ENCODE measurements at regions not wholly inside any gene's neighbourhood (a gene's known extent, or its start where the extent isn't known, plus 50 kb on each side); places are given as distances from the start of the nearest gene placed in this dataset.

DNA sequence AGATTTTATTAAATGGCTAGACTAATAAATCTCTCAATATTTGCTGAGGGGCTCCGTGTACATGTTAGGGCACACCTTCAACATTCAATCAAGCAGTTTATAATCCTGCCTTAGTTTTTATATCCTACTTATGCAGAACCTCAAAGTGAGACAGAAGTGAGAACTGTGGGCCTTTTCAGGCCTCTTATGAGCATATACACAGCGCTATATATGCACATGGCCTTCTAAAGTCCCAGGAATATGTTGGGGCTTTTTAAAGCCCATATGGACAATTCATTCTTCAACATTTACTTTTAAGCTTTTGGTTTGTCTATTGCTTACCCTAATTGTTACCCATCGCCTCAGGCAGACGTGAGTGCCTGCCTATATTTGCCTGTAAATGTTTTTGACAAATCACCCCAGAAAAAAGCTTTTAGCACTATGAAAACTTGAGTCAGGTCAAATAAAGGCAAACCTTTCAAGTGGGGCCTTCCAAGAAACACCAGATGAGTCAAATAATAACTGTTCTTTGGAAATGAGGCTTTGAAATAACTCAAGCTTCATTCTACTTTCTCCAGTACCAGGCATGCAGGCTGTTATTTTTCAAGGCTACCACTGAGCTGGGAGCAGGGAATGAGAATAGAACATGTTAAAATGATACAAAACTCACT is 58.2 kb downstream of the ESM1 start:
- H2AFZ ChIP-seq (ENCODE audit: low read length): no peak overlapping the region
- H3K9me3 ChIP-seq (ENCODE audit: control insufficient read depth, insufficient read depth, low read depth, low read length): no peaks in the 10 kb centered on the region
- no peaks in the 10 kb centered on the region for H3K4me1 ChIP-seq (ENCODE audit: control insufficient read depth, extremely low read depth, insufficient read depth, low read length)
- no peak for DNase-seq (ENCODE audit: low read depth in 2 of 2)
- no peak overlapping the region for H3K9ac ChIP-seq (ENCODE audit: insufficient read depth, low read length)
- no peak overlapping the region for H3K4me2 ChIP-seq (ENCODE audit: extremely low read depth, insufficient read depth, low read length)
- no peaks in the 10 kb centered on the region for H3K36me3 ChIP-seq (ENCODE audit: control insufficient read depth, insufficient read depth, low read length)
- no peak overlapping the region for H3K4me3 ChIP-seq (replicated peaks in 1 of 4; ENCODE audit: control extremely low read depth in 1 of 4, insufficient read depth in 1 of 4, low read depth in 3 of 4, low read length in 4 of 4)
- TF ChIP-seq, protein P1, sequence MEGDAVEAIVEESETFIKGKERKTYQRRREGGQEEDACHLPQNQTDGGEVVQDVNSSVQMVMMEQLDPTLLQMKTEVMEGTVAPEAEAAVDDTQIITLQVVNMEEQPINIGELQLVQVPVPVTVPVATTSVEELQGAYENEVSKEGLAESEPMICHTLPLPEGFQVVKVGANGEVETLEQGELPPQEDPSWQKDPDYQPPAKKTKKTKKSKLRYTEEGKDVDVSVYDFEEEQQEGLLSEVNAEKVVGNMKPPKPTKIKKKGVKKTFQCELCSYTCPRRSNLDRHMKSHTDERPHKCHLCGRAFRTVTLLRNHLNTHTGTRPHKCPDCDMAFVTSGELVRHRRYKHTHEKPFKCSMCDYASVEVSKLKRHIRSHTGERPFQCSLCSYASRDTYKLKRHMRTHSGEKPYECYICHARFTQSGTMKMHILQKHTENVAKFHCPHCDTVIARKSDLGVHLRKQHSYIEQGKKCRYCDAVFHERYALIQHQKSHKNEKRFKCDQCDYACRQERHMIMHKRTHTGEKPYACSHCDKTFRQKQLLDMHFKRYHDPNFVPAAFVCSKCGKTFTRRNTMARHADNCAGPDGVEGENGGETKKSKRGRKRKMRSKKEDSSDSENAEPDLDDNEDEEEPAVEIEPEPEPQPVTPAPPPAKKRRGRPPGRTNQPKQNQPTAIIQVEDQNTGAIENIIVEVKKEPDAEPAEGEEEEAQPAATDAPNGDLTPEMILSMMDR (conservative IDR thresholded peaks at IDR 0.05 in 1 of 2, IDR thresholded peaks at IDR 0.05 in 1 of 2; ENCODE audit: low read depth in 1 of 2, low read length in 2 of 2): no peak
- no peak for TF ChIP-seq EZH2 (IDR thresholded peaks at IDR 0.05; ENCODE audit: low read length, missing control alignments)
- no peak overlapping the region for H3K27ac ChIP-seq (ENCODE audit: insufficient read depth, low read length)
- H4K20me1 ChIP-seq (ENCODE audit: control insufficient read depth, extremely low read depth, insufficient read depth, low read length): no peaks in the 10 kb centered on the region
- H3K79me2 ChIP-seq (ENCODE audit: control insufficient read depth, insufficient read depth, low read length): no peaks in the 10 kb centered on the region
- H3K27me3 ChIP-seq (ENCODE audit: control insufficient read depth, insufficient read depth, low read length): peaks cover 15% of the 10 kb centered on the region

DNA sequence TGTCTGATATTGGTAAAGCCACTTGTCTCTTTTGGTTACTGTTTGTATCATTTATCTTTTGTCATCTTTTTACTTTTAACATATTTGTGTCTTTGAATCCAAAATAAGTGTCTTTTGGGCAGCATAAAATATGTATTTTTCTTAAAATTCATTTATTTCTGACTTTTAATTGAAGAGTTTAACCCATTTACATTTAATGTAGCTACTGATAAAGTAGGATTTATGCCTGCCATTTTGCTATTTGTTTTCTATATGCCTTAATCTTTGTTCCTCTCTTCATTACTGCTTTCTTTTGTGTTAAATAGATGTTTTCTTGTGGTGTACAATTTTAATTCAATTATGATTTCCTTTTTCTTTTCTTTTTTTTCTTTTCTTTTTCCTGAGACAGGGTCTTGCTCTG is 60.9 kb downstream of the ESM1 start:
- no peaks in the 10 kb centered on the region for H3K36me3 ChIP-seq (ENCODE audit: control insufficient read depth, insufficient read depth, low read length)
- H2AFZ ChIP-seq (ENCODE audit: low read length): no peak overlapping the region
- no peak overlapping the region for H3K9ac ChIP-seq (ENCODE audit: insufficient read depth, low read length)
- H3K9me3 ChIP-seq (ENCODE audit: control insufficient read depth, insufficient read depth, low read depth, low read length): no peaks in the 10 kb centered on the region
- H3K4me3 ChIP-seq (replicated peaks in 1 of 4; ENCODE audit: control extremely low read depth in 1 of 4, insufficient read depth in 1 of 4, low read depth in 3 of 4, low read length in 4 of 4): no peak overlapping the region
- H4K20me1 ChIP-seq (ENCODE audit: control insufficient read depth, extremely low read depth, insufficient read depth, low read length): no peaks in the 10 kb centered on the region
- H3K4me2 ChIP-seq (ENCODE audit: extremely low read depth, insufficient read depth, low read length): no peak overlapping the region
- H3K4me1 ChIP-seq (ENCODE audit: control insufficient read depth, extremely low read depth, insufficient read depth, low read length): no peaks in the 10 kb centered on the region
- no peak for DNase-seq (ENCODE audit: low read depth in 2 of 2)
- H3K27ac ChIP-seq (ENCODE audit: insufficient read depth, low read length): no peak overlapping the region
- H3K27me3 ChIP-seq (ENCODE audit: control insufficient read depth, insufficient read depth, low read length): no peaks in the 10 kb centered on the region
- H3K79me2 ChIP-seq (ENCODE audit: control insufficient read depth, insufficient read depth, low read length): no peaks in the 10 kb centered on the region
- TF ChIP-seq, protein P1 (conservative IDR thresholded peaks at IDR 0.05 in 1 of 2, IDR thresholded peaks at IDR 0.05 in 1 of 2; ENCODE audit: low read depth in 1 of 2, low read length in 2 of 2): no peak
- TF ChIP-seq EZH2 (IDR thresholded peaks at IDR 0.05; ENCODE audit: low read length, missing control alignments): no peak

DNA sequence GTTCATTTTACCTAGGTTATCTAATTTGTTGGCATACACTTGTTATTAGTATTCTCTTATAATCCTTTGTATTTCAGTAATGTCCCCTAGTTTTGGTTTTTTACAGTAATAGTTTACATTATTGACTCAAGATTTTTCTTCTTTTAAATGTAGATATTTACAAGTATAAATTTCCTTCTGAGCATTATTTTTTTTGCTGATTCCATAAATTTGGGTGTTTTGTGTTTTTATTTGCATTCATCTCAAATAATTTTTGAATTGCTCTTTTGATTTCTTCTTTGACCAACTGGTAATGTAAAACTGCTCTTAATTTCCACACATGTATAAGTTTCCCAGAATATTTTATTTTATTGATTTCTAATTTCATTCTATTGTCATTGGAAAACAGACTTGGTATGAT is 68.1 kb downstream of the ESM1 start:
- no peaks in the 10 kb centered on the region for H4K20me1 ChIP-seq (ENCODE audit: control insufficient read depth, extremely low read depth, insufficient read depth, low read length)
- H2AFZ ChIP-seq (ENCODE audit: low read length): no peak overlapping the region
- TF ChIP-seq EZH2 (IDR thresholded peaks at IDR 0.05; ENCODE audit: low read length, missing control alignments): no peak
- TF ChIP-seq, protein P1 (conservative IDR thresholded peaks at IDR 0.05 in 1 of 2, IDR thresholded peaks at IDR 0.05 in 1 of 2; ENCODE audit: low read depth in 1 of 2, low read length in 2 of 2): no peak
- H3K9me3 ChIP-seq (ENCODE audit: control insufficient read depth, insufficient read depth, low read depth, low read length): no peaks in the 10 kb centered on the region
- H3K4me1 ChIP-seq (ENCODE audit: control insufficient read depth, extremely low read depth, insufficient read depth, low read length): peaks cover 2% of the 10 kb centered on the region
- no peak overlapping the region for H3K27ac ChIP-seq (ENCODE audit: insufficient read depth, low read length)
- no peaks in the 10 kb centered on the region for H3K36me3 ChIP-seq (ENCODE audit: control insufficient read depth, insufficient read depth, low read length)
- DNase-seq (ENCODE audit: low read depth in 2 of 2): no peak
- H3K27me3 ChIP-seq (ENCODE audit: control insufficient read depth, insufficient read depth, low read length): no peaks in the 10 kb centered on the region
- no peaks in the 10 kb centered on the region for H3K79me2 ChIP-seq (ENCODE audit: control insufficient read depth, insufficient read depth, low read length)
- H3K9ac ChIP-seq (ENCODE audit: insufficient read depth, low read length): no peak overlapping the region
- no peak overlapping the region for H3K4me3 ChIP-seq (replicated peaks in 1 of 4; ENCODE audit: control extremely low read depth in 1 of 4, insufficient read depth in 1 of 4, low read depth in 3 of 4, low read length in 4 of 4)
- no peak overlapping the region for H3K4me2 ChIP-seq (ENCODE audit: extremely low read depth, insufficient read depth, low read length)
